Endothelial cell of umbilical vein (primary cell): ENCODE measurements at regions not wholly inside any gene's neighbourhood (a gene's known extent, or its start where the extent isn't known, plus 50 kb on each side); places are given as distances from the start of the nearest gene placed in this dataset.

Experiments
- BruUV-seq: library from RNA; stranded (reverse); fragments of 400-500 nt; replicated peaks from 2 replicates; lab custom pipeline; 2021; lab: Mats Ljungman, UMichigan
- CTCF ChIA-PET: fragments of 300-600, 350-600 bp; sonication (Branson Sonifier 250); formaldehyde crosslinking; loops from one replicate; lab custom pipeline; 2021; ENCODE audit warnings: antibody characterized with exemption, inconsistent platforms; lab: Charles Lee
- POLR2A ChIA-PET: fragments of 300-600, 350-600 bp; sonication (Branson Sonifier 250); formaldehyde crosslinking; loops from one replicate; lab custom pipeline; 2021; ENCODE audit warnings: antibody characterized with exemption, inconsistent platforms; lab: Charles Lee
- DNase-seq: peaks from one replicate; pipeline ENCODE4 v3.0.0-alpha.2; 2011; ENCODE audit warnings: low read depth, low spot score
- FAIRE-seq: peaks from 2 replicates; lab custom pipeline; 2011; peaks lifted over from hg19 to GRCh38; lab: Jason Lieb, UNC
- H2AFZ ChIP-seq: 2 replicates; pipeline ENCODE4 v1.6.0; 2012; ENCODE audit warnings: low read depth, low read length, control low read depth, inconsistent platforms
- H3K27ac ChIP-seq: 2 replicates; pipeline ENCODE4 v1.5.1; 2011; ENCODE audit warnings: low read depth, mild to moderate bottlenecking, control low read depth, low read length, moderate library complexity; ENCODE audit not compliant: insufficient read depth
- H3K27me3 ChIP-seq, 2 experiments: 2 replicates each; pipeline versions ENCODE4 v1.6.0 to v1.6.1; 2011; ENCODE audit warnings: low read length in 2 of 2, mixed read lengths in 1 of 2; ENCODE audit not compliant: control insufficient read depth in 2 of 2, insufficient read depth in 2 of 2
- H3K36me3 ChIP-seq, 2 experiments: 2 replicates in 1 of 2; 3 replicates in 1 of 2; pipeline ENCODE4 v1.5.1; 2011; ENCODE audit warnings: low read length in 2 of 2, mild to moderate bottlenecking in 1 of 2, moderate library complexity in 1 of 2; ENCODE audit not compliant: control insufficient read depth in 2 of 2, insufficient read depth in 2 of 2; ENCODE audit errors: extremely low read depth in 1 of 2
- H3K4me1 ChIP-seq: 3 replicates; pipeline ENCODE4 v1.5.1; 2011; ENCODE audit warnings: mild to moderate bottlenecking, low read length; ENCODE audit not compliant: control insufficient read depth, insufficient read depth; ENCODE audit errors: extremely low read depth
- H3K4me2 ChIP-seq: 2 replicates; pipeline ENCODE4 v1.6.1; 2011; ENCODE audit warnings: low read length, control low read depth, mixed read lengths; ENCODE audit not compliant: insufficient read depth
- H3K4me3 ChIP-seq, 3 experiments: fragments of 200-600 bp in 1 of 3; sonication (generic), shearing (Covaris generic) in 1 of 3; replicated peaks in 1 of 3; 2 replicates each; pipeline ENCODE4 v1.5.1; 2011 to 2016; ENCODE audit warnings: control low read depth in 3 of 3, low read length in 3 of 3, mild to moderate bottlenecking in 2 of 3, inconsistent platforms in 1 of 3, low read depth in 1 of 3, moderate library complexity in 1 of 3; ENCODE audit not compliant: insufficient read depth in 1 of 3
- H3K79me2 ChIP-seq: 2 replicates; pipeline ENCODE4 v1.6.0; 2012; ENCODE audit warnings: low read length, inconsistent platforms; ENCODE audit not compliant: control insufficient read depth, insufficient read depth
- H3K9ac ChIP-seq: replicated peaks from 2 replicates; pipeline ENCODE3; 2011; ENCODE audit warnings: low read length, control low read depth; ENCODE audit not compliant: insufficient read depth; ENCODE audit errors: extremely low read depth
- H3K9me1 ChIP-seq: replicated peaks from 3 replicates; pipeline ENCODE4 v1.6.0; 2011; ENCODE audit warnings: mild to moderate bottlenecking, low read length; ENCODE audit not compliant: control insufficient read depth, insufficient read depth; ENCODE audit errors: extremely low read depth
- H3K9me3 ChIP-seq: replicated peaks from 2 replicates; pipeline ENCODE4 v1.5.1; 2012; ENCODE audit warnings: low read length, inconsistent platforms; ENCODE audit not compliant: control insufficient read depth, insufficient read depth
- H4K20me1 ChIP-seq: replicated peaks from 2 replicates; pipeline ENCODE3; 2011; ENCODE audit warnings: mild to moderate bottlenecking, low read length; ENCODE audit not compliant: control insufficient read depth, insufficient read depth; ENCODE audit errors: extremely low read depth
- EZH2 ChIP-seq: IDR thresholded peaks from 2 replicates; pipeline ENCODE4 v1.6.1; 2012; ENCODE audit warnings: borderline replicate concordance, low read depth, mild to moderate bottlenecking, moderate library complexity, low read length, inconsistent platforms; ENCODE audit not compliant: severe bottlenecking
- MYC ChIP-seq: IDR thresholded peaks from one replicate; pipeline ENCODE4 v1.6.1; 2011; ENCODE audit warnings: mild to moderate bottlenecking, low read depth, low read length
- POLR2A ChIP-seq: IDR thresholded peaks from 2 replicates; pipeline ENCODE4 v1.6.1; 2012; ENCODE audit warnings: low read depth, mild to moderate bottlenecking, control low read depth, low read length
- POLR2AphosphoS5 ChIP-seq: IDR thresholded peaks from 2 replicates; pipeline ENCODE4 v1.6.1; 2012; ENCODE audit warnings: low read depth, mild to moderate bottlenecking, control low read depth, low read length, moderate library complexity; ENCODE audit not compliant: insufficient read depth
- dilution Hi-C: fragments of 300-500 bp; cut with MboI; formaldehyde crosslinking; loops from one replicate; pipeline ENCODE4 v1.15.0; 2019; ENCODE audit warnings: low sequenced_read_pairs; ENCODE audit not compliant: extremely low pct_ligation_motif_present
- intact Hi-C: fragments of 100-400 bp; cut with micrococcal nuclease; formaldehyde crosslinking; loops from one replicate; pipeline ENCODE4 v1.10.0; 2022
- TF ChIP-seq, protein P1 (sequence below), 2 donors: IDR thresholded peaks; 1 replicate in 1 of 2; 2 replicates in 1 of 2; pipeline ENCODE4 v1.5.1; 2011; ENCODE audit warnings: low read length in 2 of 2, mild to moderate bottlenecking in 2 of 2, moderate library complexity in 2 of 2, control low read depth in 1 of 2, inconsistent platforms in 1 of 2, low read depth in 1 of 2; ENCODE audit not compliant: insufficient read depth in 1 of 2; ENCODE audit errors: extremely low read depth in 1 of 2
- TF ChIP-seq, protein P2 (sequence below): IDR thresholded peaks from 2 replicates; pipeline ENCODE4 v1.6.1; 2011; ENCODE audit not compliant: insufficient read depth, insufficient read length

DNA sequence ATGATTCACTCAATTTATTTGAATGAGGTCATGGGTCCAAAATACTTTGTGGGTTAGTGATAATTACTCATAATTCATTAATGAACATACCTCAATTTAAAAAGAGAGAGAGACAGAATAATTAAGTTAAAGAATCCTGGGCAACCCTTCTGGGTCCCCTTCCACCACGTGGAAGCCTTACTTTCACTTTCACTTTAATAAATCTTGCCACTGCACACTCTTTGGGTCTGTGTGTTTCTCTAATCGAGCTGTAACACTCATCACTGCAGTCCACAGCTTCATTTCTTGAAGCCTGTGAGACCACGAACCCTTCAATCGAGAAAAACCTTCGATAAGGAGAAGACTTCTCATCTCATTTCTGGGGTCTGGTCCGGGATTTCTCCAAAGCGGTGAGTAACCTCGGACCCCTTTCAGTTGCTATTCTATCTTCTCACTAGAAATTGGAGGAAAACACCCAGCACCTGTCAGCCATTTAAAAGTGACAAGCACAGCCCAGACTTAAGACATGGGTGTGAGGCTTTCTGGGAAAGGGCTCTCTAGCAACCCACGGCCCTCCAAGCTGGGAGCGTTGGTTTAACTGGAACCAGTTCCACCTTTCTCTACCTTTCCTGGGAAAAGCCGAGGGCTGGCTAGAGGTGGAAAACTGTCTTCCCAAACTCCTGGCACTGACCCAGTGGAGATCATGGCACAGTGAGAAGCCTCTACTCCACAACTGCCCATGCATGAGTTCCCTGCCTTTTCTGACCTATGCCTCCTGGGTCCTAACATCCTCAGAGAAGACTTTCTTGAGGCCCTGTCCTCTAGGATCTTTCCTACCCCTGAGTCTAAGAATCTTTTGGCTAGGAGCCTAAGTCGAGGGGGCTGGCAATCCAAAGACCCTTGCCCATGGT is 148.8 kb upstream of the ATF7IP start:
- H3K9ac ChIP-seq = no peak overlapping the region
- peak; percentile 60 for FAIRE-seq
- no peak overlapping the region for H3K27ac ChIP-seq
- no peak overlapping the region for H3K4me2 ChIP-seq
- H3K9me1 ChIP-seq = no peaks in the 10 kb centered on the region
- peak; percentile 15 for DNase-seq
- no peaks in the 10 kb centered on the region for H3K4me1 ChIP-seq
- no peaks in the 10 kb centered on the region for H3K36me3 ChIP-seq
- H3K27me3 ChIP-seq = peaks cover 0 to 3% of the 10 kb centered on the region in 2 experiments
- H3K79me2 ChIP-seq = no peaks in the 10 kb centered on the region
- BruUV-seq = no TSS peak
- ChIA-PET CTCF (interaction anchor here (1.4 kb wide), 1 partner anchor 31 kb away, joined by 3 read pairs; no protein-coding TSS in a partner anchor), POLR2A (no interaction called here)
- no peaks in the 10 kb centered on the region for H4K20me1 ChIP-seq
- TF ChIP-seq POLR2A = no peak
- TF ChIP-seq EZH2 = no peak
- TF ChIP-seq, protein P1, sequence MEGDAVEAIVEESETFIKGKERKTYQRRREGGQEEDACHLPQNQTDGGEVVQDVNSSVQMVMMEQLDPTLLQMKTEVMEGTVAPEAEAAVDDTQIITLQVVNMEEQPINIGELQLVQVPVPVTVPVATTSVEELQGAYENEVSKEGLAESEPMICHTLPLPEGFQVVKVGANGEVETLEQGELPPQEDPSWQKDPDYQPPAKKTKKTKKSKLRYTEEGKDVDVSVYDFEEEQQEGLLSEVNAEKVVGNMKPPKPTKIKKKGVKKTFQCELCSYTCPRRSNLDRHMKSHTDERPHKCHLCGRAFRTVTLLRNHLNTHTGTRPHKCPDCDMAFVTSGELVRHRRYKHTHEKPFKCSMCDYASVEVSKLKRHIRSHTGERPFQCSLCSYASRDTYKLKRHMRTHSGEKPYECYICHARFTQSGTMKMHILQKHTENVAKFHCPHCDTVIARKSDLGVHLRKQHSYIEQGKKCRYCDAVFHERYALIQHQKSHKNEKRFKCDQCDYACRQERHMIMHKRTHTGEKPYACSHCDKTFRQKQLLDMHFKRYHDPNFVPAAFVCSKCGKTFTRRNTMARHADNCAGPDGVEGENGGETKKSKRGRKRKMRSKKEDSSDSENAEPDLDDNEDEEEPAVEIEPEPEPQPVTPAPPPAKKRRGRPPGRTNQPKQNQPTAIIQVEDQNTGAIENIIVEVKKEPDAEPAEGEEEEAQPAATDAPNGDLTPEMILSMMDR (IDR thresholded peaks at IDR 0.05; ENCODE audit: extremely low read depth in 1 of 2, insufficient read depth in 1 of 2, low read depth in 1 of 2, low read length in 2 of 2) = no peak
- TF ChIP-seq MYC = no peak
- TF ChIP-seq, protein P2, sequence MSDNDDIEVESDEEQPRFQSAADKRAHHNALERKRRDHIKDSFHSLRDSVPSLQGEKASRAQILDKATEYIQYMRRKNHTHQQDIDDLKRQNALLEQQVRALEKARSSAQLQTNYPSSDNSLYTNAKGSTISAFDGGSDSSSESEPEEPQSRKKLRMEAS = no peak
- TF ChIP-seq POLR2AphosphoS5 = no peak
- peak overlapping the region; percentile 54 for H2AFZ ChIP-seq
- dilution Hi-C loops = no loop called here
- intact Hi-C loops = no loop called here
- H3K4me3 ChIP-seq = no peak overlapping the region
- H3K9me3 ChIP-seq = no peaks in the 10 kb centered on the region
